ENCODE measurements at regions not wholly inside any gene's neighbourhood (a gene's known extent, or its start where the extent isn't known, plus 50 kb on each side); places are given as distances from the start of the nearest gene placed in this dataset.

DNA sequence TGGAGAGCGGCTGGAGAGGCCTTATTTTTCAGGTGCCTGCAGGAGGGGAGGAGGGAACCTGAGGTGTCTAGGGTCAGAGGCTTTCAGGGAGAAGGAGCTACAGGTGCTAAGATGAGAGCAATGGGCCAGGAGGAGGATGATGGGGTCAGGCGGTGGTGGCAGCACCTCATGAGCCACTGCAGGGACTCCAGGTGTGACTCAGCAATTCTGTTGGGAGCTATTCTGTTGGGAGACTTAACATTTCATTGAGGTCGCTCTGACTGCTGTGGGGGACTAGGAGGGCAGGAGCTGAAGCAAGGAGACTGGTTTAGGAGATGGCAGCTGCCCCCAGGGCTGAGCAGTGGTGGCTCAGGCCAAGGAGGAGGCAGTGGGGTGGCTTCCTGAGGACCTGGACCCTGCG is 65.0 kb downstream of the CLDN34 start:
- intact Hi-C loops (cut with DNase I): no loop called here
- Histone ChIP-seq H3K4me3 (no peak overlapping the region), H3K27ac (peak overlapping the region in 1 of 3 donors; percentile 66), H3K9me3 (no peaks in the 10 kb centered on the region), H3K36me3 (no peaks in the 10 kb centered on the region), H3K4me1 (peaks cover 0 to 20% (median 0%) of the 10 kb centered on the region in 4 donors), H3K27me3 (no peaks in the 10 kb centered on the region)
- TF ChIP-seq, protein P1, sequence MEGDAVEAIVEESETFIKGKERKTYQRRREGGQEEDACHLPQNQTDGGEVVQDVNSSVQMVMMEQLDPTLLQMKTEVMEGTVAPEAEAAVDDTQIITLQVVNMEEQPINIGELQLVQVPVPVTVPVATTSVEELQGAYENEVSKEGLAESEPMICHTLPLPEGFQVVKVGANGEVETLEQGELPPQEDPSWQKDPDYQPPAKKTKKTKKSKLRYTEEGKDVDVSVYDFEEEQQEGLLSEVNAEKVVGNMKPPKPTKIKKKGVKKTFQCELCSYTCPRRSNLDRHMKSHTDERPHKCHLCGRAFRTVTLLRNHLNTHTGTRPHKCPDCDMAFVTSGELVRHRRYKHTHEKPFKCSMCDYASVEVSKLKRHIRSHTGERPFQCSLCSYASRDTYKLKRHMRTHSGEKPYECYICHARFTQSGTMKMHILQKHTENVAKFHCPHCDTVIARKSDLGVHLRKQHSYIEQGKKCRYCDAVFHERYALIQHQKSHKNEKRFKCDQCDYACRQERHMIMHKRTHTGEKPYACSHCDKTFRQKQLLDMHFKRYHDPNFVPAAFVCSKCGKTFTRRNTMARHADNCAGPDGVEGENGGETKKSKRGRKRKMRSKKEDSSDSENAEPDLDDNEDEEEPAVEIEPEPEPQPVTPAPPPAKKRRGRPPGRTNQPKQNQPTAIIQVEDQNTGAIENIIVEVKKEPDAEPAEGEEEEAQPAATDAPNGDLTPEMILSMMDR (IDR thresholded peaks at IDR 0.05): no peak
- TF ChIP-seq POLR2A (IDR thresholded peaks at IDR 0.05): no peak
- DNase-seq (no peak), ATAC-seq (peak in 2 of 4 donors; percentile 16 to 28)
- no CpG with 5 or more reads among the region's 4 CpGs for WGBS (ENCODE audit: insufficient coverage, low coverage, low lambda C conversion rate, missing lambda C conversion rate)

DNA sequence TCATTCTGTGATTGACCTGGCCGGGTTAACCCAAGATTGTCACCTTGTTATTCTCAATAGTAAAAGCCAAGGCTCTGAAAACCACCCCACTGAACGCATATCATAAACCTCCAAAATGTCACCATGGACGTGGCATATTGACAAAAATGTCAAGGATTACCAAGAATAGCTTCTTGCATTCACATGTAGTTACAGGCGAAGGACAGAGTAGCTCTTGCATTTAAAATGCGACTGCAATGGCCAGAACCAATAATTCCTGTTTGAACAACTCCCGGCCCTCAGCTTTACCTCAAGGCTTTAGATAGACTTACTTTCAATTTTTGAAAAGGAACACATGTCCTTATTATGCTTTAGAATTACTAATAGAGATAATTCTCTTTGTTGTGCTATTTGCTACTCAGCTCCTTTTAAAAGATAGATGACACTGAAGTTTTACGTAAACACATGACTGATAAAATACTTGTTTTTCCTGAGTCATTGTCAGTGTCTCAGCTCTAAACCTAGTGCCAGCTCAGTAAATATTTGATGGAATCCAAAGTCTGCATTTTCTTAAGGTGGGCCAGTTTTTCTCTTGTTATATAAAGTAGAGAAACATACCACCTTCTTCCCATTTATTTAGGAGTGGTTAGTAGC is 66.3 kb downstream of the CLDN34 start:
- H3K9me3 ChIP-seq: no peaks in the 10 kb centered on the region
- DNase-seq (no peak), ATAC-seq (peak; percentile 59 to 75 (median 67))
- peak overlapping the region in 1 of 3 donors; percentile 66 for H3K27ac ChIP-seq
- peaks cover 0 to 21% (median 0%) of the 10 kb centered on the region in 4 donors for H3K4me1 ChIP-seq
- 42% methylated on average over 7 of the region's 7 CpGs for WGBS (ENCODE audit: insufficient coverage, low coverage, low lambda C conversion rate, missing lambda C conversion rate)
- no peaks in the 10 kb centered on the region for H3K36me3 ChIP-seq
- intact Hi-C loops (cut with DNase I): no loop called here
- no peaks in the 10 kb centered on the region for H3K27me3 ChIP-seq
- TF ChIP-seq, protein P1 (IDR thresholded peaks at IDR 0.05): no peak
- no peak for TF ChIP-seq POLR2A (IDR thresholded peaks at IDR 0.05)
- no peak overlapping the region for H3K4me3 ChIP-seq

DNA sequence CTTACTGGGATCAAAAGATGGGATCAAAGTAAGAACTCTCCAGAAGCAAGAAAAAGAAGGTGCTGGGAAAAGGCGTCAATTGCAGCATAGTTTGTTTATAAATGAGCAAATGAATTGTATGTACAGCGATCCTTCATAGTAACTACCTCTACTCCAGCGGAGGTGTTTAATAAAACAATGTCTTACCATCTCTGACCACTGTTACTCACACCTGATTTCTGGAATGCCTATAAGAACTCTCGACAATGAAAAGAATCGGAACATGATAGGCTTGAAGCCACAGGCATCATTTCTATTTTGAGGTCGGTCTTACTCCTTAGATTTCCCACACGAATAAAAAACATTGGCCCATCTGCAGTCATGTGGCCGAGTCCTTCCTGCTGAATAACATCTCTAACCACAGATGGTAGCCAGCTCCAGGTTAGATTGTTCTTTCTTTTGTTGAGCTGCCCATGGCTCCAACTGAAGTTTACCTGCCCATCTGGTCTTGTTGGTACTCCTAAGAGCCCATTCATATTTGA is 67.6 kb downstream of the CLDN34 start:
- H3K27me3 ChIP-seq: no peaks in the 10 kb centered on the region
- intact Hi-C loops (cut with DNase I): no loop called here
- ATAC-seq: no peak
- H3K9me3 ChIP-seq: no peaks in the 10 kb centered on the region
- no peak for DNase-seq
- TF ChIP-seq, protein P1 (IDR thresholded peaks at IDR 0.05): no peak
- TF ChIP-seq POLR2A (IDR thresholded peaks at IDR 0.05): no peak
- no peaks in the 10 kb centered on the region for H3K36me3 ChIP-seq
- H3K4me3 ChIP-seq: no peak overlapping the region
- 72% methylated on average over 8 of the region's 8 CpGs for WGBS (ENCODE audit: insufficient coverage, low coverage, low lambda C conversion rate, missing lambda C conversion rate)
- peaks cover 0 to 17% (median 0%) of the 10 kb centered on the region in 4 donors for H3K4me1 ChIP-seq
- H3K27ac ChIP-seq: no peak overlapping the region

DNA sequence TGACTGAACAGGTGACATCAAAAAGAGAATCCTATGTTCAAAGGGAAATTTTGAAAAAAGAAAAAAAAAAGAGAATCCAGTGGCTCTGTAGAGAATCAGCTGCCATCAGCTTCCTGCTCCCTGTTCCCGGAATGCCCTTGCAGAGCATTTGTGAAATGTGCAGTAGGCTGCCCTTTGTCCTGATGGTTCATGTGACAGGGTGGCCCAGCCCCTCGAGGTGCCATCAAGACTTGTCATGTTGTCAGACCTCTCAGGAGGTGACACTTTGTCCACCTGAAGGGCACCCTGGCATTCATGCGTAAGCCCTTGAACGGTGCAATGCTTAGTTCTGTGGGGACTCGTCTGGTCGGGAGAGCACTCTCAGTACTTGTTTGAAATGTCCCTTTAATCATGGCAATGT is 71.4 kb downstream of the CLDN34 start:
- Histone ChIP-seq H3K9me3 (no peaks in the 10 kb centered on the region), H3K4me1 (peaks cover 0 to 4% (median 0%) of the 10 kb centered on the region in 4 donors), H3K27ac (no peak overlapping the region), H3K27me3 (no peaks in the 10 kb centered on the region), H3K36me3 (no peaks in the 10 kb centered on the region), H3K4me3 (no peak overlapping the region)
- ATAC-seq (peak in 2 of 4 donors; percentile 47 to 54), DNase-seq (no peak)
- intact Hi-C loops (cut with DNase I): no loop called here
- TF ChIP-seq POLR2A (IDR thresholded peaks at IDR 0.05): no peak
- TF ChIP-seq, protein P1 (IDR thresholded peaks at IDR 0.05): no peak
- 58% methylated on average over 3 of the region's 6 CpGs for WGBS (ENCODE audit: insufficient coverage, low coverage, low lambda C conversion rate, missing lambda C conversion rate)
